HCT116 (cell line): ENCODE measurements at regions not wholly inside any gene's neighbourhood (a gene's known extent, or its start where the extent isn't known, plus 50 kb on each side); places are given as distances from the start of the nearest gene placed in this dataset.

Experiments used
- ATAC-seq: fragments of 200-7000 bp; cut with Tn5 transposase; 2 replicates; pipeline ENCODE4 v1.9.1; 2020; ENCODE audit warnings: mild to moderate bottlenecking, moderate library complexity
- BruUV-seq: library from RNA; stranded (reverse); fragments of 400-500 nt; replicated peaks from 2 replicates; lab custom pipeline; 2021; lab: Mats Ljungman, UMichigan
- CTCF ChIA-PET: fragments of 300-600 bp; sonication (Branson Sonifier 250); formaldehyde crosslinking; loops from one replicate; lab custom pipeline; 2021; ENCODE audit warnings: antibody characterized with exemption; lab: Charles Lee
- POLR2A ChIA-PET: fragments of 300-600, 350-600 bp; sonication (Branson Sonifier 250); formaldehyde crosslinking; loops from one replicate; lab custom pipeline; 2021; ENCODE audit warnings: antibody characterized with exemption; lab: Charles Lee
- RAD21 ChIA-PET, 2 experiments: fragments of 300-600 bp; sonication (Branson Sonifier 250); formaldehyde crosslinking; loops; one replicate each; lab custom pipeline; 2023; ENCODE audit warnings: low total read pairs in 2 of 2; ENCODE audit not compliant: uncharacterized antibody in 2 of 2, unreplicated experiment in 2 of 2, low non-redundant PET in 1 of 2; lab: Charles Lee
- DNase-seq: peaks from one replicate; pipeline ENCODE4 v3.0.0-alpha.2; 2010; ENCODE audit warnings: low read depth, low spot score
- H2AFZ ChIP-seq: fragments of 200-600 bp; shearing (Covaris generic), sonication (generic); 2 replicates; pipeline ENCODE4 v1.6.1; 2017; ENCODE audit warnings: low read depth, mixed run types, mixed read lengths, antibody characterized with exemption, low read length; ENCODE audit not compliant: poor library complexity, severe bottlenecking
- H3K27ac ChIP-seq: 2 replicates; pipeline ENCODE4 v1.5.1; 2012; ENCODE audit warnings: low read depth, low read length
- H3K27me3 ChIP-seq: fragments of 200-600 bp; sonication (generic); 2 replicates; pipeline ENCODE4 v1.6.1; 2016; ENCODE audit warnings: mixed run types, low read length, mixed read lengths; ENCODE audit not compliant: insufficient read depth
- H3K36me3 ChIP-seq, 2 experiments: fragments of 200-500 bp in 1 of 2; fragments of 200-600 bp in 1 of 2; sonication (Bioruptor generic) in 1 of 2; sonication (generic) in 1 of 2; 2 replicates each; pipeline versions ENCODE4 v1.5.1 to v1.6.1; 2014 to 2016; ENCODE audit warnings: low read length in 2 of 2, inconsistent platforms in 1 of 2, mixed read lengths in 1 of 2, mixed run types in 1 of 2; ENCODE audit not compliant: insufficient read depth in 2 of 2, control insufficient read depth in 1 of 2
- H3K4me1 ChIP-seq, 2 experiments: fragments of 200-600 bp in 1 of 2; sonication (generic) in 1 of 2; 2 replicates each; pipeline versions ENCODE4 v1.5.1 to v1.6.1; 2012 to 2017; ENCODE audit warnings: low read length in 2 of 2, inconsistent platforms in 1 of 2, mild to moderate bottlenecking in 1 of 2, mixed read lengths in 1 of 2, mixed run types in 1 of 2, moderate library complexity in 1 of 2; ENCODE audit not compliant: insufficient read depth in 2 of 2, control insufficient read depth in 1 of 2
- H3K4me2 ChIP-seq: fragments of 200-600 bp; sonication (generic); 2 replicates; pipeline ENCODE4 v1.6.1; 2017; ENCODE audit warnings: mixed run types, low read length, mixed read lengths
- H3K4me3 ChIP-seq, 2 experiments: fragments of 200-600 bp in 1 of 2; sonication (generic) in 1 of 2; replicated peaks in 1 of 2; 2 replicates each; pipeline ENCODE4 v1.5.1; 2011 to 2016; ENCODE audit warnings: low read length in 2 of 2, control low read depth in 1 of 2, low read depth in 1 of 2, mild to moderate bottlenecking in 1 of 2, mixed read lengths in 1 of 2, mixed run types in 1 of 2
- H3K79me2 ChIP-seq: fragments of 200-600 bp; sonication (generic); 2 replicates; pipeline ENCODE4 v1.6.1; 2017; ENCODE audit warnings: mild to moderate bottlenecking, mixed run types, low read length, moderate library complexity, mixed read lengths; ENCODE audit not compliant: insufficient read depth
- H3K9ac ChIP-seq: fragments of 200-600 bp; sonication (generic); 2 replicates; pipeline ENCODE4 v1.6.1; 2016; ENCODE audit warnings: low read length, mixed read lengths
- H3K9me2 ChIP-seq: fragments of 200-600 bp; sonication (generic), shearing (Covaris generic); 2 replicates; pipeline ENCODE4 v1.6.1; 2017; ENCODE audit warnings: mixed run types, mild to moderate bottlenecking, moderate library complexity; ENCODE audit not compliant: insufficient read depth
- H3K9me3 ChIP-seq, 2 experiments: fragments of 200-500 bp in 1 of 2; fragments of 200-600 bp in 1 of 2; sonication (Bioruptor generic) in 1 of 2; sonication (generic) in 1 of 2; 2 replicates each; pipeline ENCODE4 v1.6.1; 2014 to 2017; ENCODE audit warnings: low read length in 2 of 2, mixed read lengths in 2 of 2, inconsistent platforms in 1 of 2, low read depth in 1 of 2, mild to moderate bottlenecking in 1 of 2, mixed run types in 1 of 2, moderate library complexity in 1 of 2; ENCODE audit not compliant: control insufficient read depth in 1 of 2, insufficient read depth in 1 of 2
- H4K20me1 ChIP-seq: fragments of 200-600 bp; sonication (generic), shearing (Covaris generic); 2 replicates; pipeline ENCODE4 v1.6.1; 2017; ENCODE audit warnings: mixed run types, mild to moderate bottlenecking, moderate library complexity; ENCODE audit not compliant: insufficient read depth
- CBX3 ChIP-seq: IDR thresholded peaks from 2 replicates; pipeline ENCODE4 v1.6.1; 2012; ENCODE audit warnings: low read depth
- EGR1 ChIP-seq: IDR thresholded peaks from 2 replicates; pipeline ENCODE4 v1.6.1; 2012; ENCODE audit warnings: low read depth
- ELF1 ChIP-seq: IDR thresholded peaks from 2 replicates; pipeline ENCODE4 v1.6.1; 2012; ENCODE audit warnings: low read depth, borderline replicate concordance
- EZH2phosphoT487 ChIP-seq: fragments of 200-600 bp; IDR thresholded peaks from 2 replicates; pipeline ENCODE4 v1.6.1; 2018; ENCODE audit warnings: antibody characterized with exemption, borderline replicate concordance
- FOSL1 ChIP-seq: IDR thresholded peaks from 2 replicates; pipeline ENCODE4 v1.6.1; 2012; ENCODE audit warnings: low read depth
- JUND ChIP-seq: IDR thresholded peaks from 2 replicates; pipeline ENCODE4 v1.6.1; 2012
- MAX ChIP-seq: IDR thresholded peaks from 2 replicates; pipeline ENCODE4 v1.6.1; 2012
- POLR2AphosphoS5 ChIP-seq: IDR thresholded peaks from 2 replicates; pipeline ENCODE4 v1.6.1; 2011; ENCODE audit warnings: mild to moderate bottlenecking, low read depth, low read length, moderate library complexity
- RAD21 ChIP-seq: IDR thresholded peaks from 2 replicates; pipeline ENCODE4 v1.6.1; 2012; ENCODE audit warnings: low read depth, mild to moderate bottlenecking
- SIN3A ChIP-seq: IDR thresholded peaks from 2 replicates; pipeline ENCODE4 v1.6.1; 2012; ENCODE audit warnings: low read depth
- TCF7L2 ChIP-seq: IDR thresholded peaks from 2 replicates; pipeline ENCODE4 v1.7.0; 2011; ENCODE audit warnings: borderline replicate concordance, inconsistent platforms; ENCODE audit not compliant: insufficient read depth, insufficient read length; ENCODE audit errors: extremely low read depth
- ZFX ChIP-seq: fragments of 450-650 bp; IDR thresholded peaks from 2 replicates; pipeline ENCODE4 v1.6.1; 2017
- ZNF274 ChIP-seq: fragments of 200-500 bp; sonication (Bioruptor generic); IDR thresholded peaks from 2 replicates; pipeline ENCODE4 v1.6.1; 2014; ENCODE audit warnings: mild to moderate bottlenecking, low read depth, low read length, inconsistent platforms
- intact Hi-C: fragments of 100-400 bp; cut with micrococcal nuclease; formaldehyde crosslinking; loops from 2 replicates; pipeline ENCODE4 v1.10.0; 2022
- TF ChIP-seq, protein P1 (sequence below): IDR thresholded peaks from 2 replicates; pipeline ENCODE4 v1.6.1; 2011; ENCODE audit warnings: mild to moderate bottlenecking, low read length, moderate library complexity; ENCODE audit not compliant: insufficient replicate concordance; ENCODE audit errors: extremely low read depth

GRCh38 chr1:100793659-100794058 lies 74.1 kb downstream of the VCAM1 start (continued):
- TF ChIP-seq TCF7L2 (no peak), EZH2phosphoT487 (no peak), POLR2AphosphoS5 (no peak), ELF1 (no peak)
- TF ChIP-seq, all 23 proteins: peak for 0

GRCh38 chr1:100794748-100795645 lies 75.5 kb downstream of the VCAM1 start:
- H3K4me2 ChIP-seq: no peak overlapping the region
- H3K36me3 ChIP-seq: no peaks in the 10 kb centered on the region
- H3K79me2 ChIP-seq: no peaks in the 10 kb centered on the region
- POLR2A ChIA-PET: no interaction called here
- H3K9ac ChIP-seq: no peak overlapping the region
- TF ChIP-seq RAD21 (no peak), CBX3 (no peak), EZH2phosphoT487 (no peak), SIN3A (no peak), MAX (no peak), EGR1 (no peak), ZNF274 (no peak), ELF1 (no peak), FOSL1 (no peak), JUND (no peak), ZFX (no peak)
- TF ChIP-seq, protein P1, sequence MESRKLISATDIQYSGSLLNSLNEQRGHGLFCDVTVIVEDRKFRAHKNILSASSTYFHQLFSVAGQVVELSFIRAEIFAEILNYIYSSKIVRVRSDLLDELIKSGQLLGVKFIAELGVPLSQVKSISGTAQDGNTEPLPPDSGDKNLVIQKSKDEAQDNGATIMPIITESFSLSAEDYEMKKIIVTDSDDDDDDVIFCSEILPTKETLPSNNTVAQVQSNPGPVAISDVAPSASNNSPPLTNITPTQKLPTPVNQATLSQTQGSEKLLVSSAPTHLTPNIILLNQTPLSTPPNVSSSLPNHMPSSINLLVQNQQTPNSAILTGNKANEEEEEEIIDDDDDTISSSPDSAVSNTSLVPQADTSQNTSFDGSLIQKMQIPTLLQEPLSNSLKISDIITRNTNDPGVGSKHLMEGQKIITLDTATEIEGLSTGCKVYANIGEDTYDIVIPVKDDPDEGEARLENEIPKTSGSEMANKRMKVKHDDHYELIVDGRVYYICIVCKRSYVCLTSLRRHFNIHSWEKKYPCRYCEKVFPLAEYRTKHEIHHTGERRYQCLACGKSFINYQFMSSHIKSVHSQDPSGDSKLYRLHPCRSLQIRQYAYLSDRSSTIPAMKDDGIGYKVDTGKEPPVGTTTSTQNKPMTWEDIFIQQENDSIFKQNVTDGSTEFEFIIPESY: no peak
- intact Hi-C loops: no loop called here
- H3K27me3 ChIP-seq: no peaks in the 10 kb centered on the region
- ATAC-seq: no peak
- RAD21 ChIA-PET: no interaction called here
- CTCF ChIA-PET: no interaction called here
- H3K4me1 ChIP-seq: no peaks in the 10 kb centered on the region
- no peak for DNase-seq
- no peak overlapping the region for H3K4me3 ChIP-seq
- H2AFZ ChIP-seq: no peak overlapping the region
- H3K9me2 ChIP-seq: no peaks in the 10 kb centered on the region
- no peaks in the 10 kb centered on the region for H3K9me3 ChIP-seq
- H3K27ac ChIP-seq: no peak overlapping the region
- BruUV-seq: no TSS peak
- no peaks in the 10 kb centered on the region for H4K20me1 ChIP-seq
